NCI-H2029 (cell line): ENCODE measurements at regions not wholly inside any gene's neighbourhood (a gene's known extent, or its start where the extent isn't known, plus 50 kb on each side); places are given as distances from the start of the nearest gene placed in this dataset.
"Not testable (repeated sequence)": the region's sequence is repeated elsewhere in the genome, so short reads cannot be mapped to it uniquely, and the experiment has no call there.

ENCODE experiments used
- DNase-seq: peaks from one replicate; lab custom pipeline; 2025; lab: John Stamatoyannopoulos, UW

DNA sequence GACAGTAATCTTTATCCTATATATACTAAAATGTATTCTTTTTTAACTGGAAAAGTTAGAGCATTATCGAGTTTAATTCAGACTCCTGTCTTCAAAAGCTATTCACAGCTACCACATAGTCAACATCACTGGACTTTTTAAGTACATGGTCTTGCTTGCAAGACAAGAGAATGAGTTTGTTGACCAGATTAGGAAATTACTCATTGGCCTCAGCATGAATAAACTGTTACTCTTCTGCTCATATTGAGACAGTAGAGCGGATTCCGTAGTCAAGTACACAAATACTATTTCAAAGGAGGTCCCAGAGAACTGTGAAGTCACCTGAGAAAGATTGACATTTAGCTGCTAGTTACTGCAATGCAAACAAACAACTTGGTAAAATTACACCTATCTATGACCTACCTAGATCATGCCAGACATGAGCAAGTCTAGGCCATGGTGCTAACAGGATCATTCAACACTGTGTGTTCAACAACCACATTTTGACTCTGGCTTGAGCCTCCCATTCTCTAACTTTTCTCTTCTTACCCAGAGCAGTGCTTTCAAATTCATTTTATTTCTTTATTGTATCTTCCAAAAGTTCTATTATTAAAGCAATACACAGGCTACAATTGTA lies 280.9 kb downstream of the NEBL start:
- no peak for DNase-seq

DNA sequence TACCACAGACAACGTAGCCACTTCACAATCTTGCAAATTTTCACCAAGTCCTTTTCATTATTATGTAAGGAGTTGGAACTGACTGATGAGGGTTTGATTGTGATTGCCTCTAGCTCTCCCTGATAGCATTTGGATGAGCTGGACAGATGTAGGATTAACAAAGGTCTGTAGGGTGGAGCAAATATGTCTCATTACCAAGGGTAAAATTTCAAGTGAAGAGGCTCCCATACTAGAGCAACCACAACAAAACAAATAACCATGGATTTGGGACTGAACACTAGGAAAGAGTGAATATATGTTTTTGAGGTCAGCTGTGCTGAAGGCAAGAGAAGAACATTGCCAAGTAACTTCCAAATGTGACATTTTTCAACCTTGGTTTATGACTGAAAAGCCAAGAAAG lies 281.7 kb downstream of the NEBL start:
- no peak for DNase-seq

DNA sequence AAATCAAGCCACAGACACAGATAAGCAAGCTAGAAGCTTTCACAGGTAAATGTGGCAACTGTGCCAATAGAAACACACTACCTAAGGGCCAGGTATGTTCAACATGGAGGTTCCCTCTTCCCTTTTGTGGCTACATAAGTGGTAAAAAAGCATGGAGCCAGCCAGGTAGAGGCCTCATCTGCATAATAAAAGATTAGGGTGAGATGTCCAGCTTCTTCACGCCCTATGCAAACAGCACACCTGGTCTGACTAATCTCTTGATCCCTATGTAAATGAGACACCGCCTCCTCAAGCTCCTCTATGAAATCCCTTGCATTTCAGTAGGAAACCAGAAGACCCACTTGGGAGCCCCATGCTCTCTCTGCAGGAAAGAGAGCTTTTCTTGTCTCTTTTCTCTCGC lies 282.2 kb downstream of the NEBL start:
- no peak for DNase-seq

DNA sequence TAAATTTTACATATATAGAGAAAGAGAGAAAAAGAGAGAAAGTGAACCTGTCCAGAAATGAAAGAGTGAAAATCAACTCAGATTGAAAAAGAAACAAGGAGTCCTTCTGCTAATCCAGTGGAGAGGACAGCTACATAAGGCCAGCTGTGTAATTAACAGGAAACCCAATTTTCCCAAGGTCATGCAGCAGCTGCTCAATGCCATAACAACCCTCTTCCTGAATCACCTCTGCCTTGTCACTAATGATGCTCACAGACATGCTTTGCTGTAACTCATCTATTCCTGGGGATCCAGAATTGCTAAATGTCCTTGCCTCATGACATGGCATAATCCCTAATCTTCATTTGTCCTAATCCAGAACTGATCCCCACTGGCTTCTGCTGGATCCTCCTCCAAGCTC lies 288.6 kb downstream of the NEBL start:
- DNase-seq, result no peak

DNA sequence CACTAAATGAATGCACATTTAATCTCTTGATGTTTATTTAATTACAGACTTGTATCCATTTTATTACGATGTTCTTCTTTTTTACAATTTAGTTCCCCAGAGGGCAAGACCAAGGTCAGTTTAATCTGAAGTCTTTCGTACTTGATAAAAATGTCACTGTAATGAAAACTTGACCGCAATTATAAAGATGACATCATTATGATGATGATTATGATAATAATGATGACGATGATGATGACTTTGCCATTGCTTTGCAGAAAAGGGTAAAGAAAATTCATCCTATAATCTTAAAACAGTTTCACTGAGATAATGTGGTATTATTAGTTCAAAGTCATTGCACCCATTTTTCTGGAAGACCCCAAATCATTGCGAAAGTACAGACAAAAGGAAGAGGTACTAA lies 290.1 kb downstream of the NEBL start:
- DNase-seq, result no peak

DNA sequence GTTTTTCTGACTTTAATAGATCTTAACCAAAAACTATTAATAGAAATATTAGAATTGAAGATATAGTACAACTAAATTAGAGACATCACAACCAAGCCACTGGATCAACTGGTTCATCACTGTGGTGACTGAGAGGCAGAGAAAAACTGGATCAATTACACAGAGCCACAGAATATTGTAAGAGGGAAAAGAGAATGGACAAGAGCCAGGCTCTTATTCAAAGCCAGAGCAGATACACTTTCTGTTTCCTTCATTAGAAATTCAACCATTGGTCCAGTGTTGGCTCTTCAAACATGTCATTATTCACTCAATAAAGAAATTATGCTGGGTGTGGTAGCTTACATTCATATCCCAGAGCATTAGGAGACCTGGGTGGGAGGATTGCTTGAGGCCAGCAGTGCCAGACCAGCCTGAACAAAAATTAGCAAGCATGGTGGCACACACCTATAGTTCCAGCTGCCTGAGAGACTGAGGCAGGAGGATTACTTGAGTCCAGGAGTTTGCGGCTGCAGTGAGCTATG lies 295.1 kb downstream of the NEBL start:
- no peak for DNase-seq

DNA sequence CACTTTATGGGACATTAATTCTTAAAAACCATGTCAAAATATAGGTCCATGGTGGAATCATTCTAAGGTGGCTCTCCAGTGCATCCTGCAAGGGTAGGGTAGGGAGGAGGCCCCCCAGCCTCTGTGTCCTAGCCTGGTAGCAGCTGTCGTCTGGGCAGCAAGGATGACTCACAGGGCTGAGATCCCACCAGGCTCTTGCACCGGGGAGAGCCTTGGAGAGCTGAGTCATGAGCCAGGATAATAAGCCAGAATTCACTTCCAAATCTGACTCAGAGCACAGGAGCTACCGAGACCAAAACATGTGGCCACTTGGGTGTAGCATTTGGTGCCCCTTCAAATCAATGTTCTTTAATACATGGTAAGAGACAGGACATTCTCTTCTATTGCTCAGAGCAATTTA lies 298.5 kb downstream of the NEBL start:
- no peak for DNase-seq

DNA sequence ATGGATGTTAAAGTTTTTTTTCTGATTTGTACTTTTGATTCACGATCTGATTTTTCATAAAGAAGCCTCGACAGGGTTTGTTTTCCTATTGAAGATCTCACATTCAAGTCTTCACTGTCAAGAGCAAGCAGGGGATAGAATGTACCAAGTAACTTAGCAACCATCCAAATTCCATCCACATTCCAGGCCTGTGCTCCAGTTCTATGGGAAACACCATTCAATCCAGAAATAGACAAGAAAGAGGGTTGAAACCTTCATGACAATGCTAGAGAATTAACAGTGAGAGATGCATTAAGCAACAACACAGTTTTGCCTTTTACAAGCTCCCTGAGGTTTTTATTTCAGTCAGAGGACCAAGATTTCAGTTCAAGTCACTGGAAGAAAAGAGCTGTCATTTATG lies 300.2 kb downstream of the NEBL start:
- DNase-seq, result no peak

DNA sequence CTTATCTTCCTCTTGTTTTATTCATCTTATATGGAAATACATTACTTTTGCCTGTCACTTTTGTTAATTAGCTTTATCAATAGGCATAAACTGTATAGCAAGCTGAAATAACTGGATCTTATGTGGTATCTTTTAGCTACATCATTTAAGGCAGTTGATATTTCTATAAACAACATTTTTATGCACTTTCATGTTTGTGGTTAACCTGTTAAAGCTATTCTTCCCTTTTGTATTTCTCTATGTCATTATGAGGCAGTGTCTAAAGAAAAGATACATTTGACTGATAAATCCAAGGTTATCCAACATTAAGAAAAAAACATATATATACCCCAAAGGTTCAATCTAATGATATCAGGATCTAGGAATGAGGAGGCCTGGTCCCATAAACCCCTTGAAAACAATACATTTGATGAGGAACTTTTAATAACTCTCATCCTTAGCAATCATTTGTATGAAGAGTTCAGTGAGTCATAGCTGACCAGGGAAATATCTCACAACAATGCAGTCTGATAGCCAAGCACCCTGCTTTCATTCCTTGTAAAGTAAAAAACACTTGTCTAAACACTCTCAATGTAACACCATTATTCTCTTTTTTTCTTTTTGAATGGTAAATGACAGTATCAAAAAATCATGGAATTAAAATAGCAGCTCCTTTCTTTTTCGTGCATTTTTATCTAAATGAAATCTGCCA lies 300.9 kb downstream of the NEBL start:
- DNase-seq, result no peak

DNA sequence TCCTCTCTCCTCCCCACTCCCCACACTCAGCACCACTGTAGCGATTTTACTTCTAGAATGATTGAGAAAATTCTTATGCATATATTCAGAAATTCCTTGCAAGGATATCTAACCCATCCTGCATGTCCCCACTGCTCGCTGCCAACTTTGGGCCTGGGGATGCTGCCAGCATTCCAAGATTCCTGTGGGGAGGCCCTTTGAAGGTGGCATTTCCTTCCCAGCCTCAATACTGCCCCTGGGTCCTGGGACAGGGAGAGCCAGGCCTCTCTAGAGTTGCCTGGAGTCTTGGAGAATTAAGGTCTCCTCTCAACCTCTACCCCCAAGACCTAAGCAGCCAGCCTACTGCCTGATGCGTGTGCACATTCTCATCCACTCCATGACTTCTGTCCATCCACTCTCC lies 303.5 kb downstream of the NEBL start:
- no peak for DNase-seq

DNA sequence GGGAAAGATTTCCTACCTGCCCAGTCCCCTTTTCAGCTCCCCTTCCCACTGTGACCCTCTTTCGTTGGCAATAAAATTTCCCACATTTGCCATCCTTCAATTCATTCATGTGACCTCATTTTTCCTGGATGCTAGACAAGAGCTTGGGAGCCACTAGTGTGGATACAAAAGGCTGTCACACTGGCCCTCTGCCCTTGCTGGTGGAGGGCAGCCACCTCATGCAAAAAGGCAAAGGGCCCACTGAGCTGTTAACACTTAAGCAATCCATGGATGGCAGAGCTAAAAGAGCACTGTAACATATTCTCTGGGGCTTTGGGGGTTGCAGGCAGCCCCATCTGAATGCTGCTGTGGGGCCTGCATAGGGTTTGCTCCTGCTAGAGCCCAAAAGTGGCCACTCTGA lies 315.1 kb downstream of the NEBL start:
- DNase-seq, result no peak

DNA sequence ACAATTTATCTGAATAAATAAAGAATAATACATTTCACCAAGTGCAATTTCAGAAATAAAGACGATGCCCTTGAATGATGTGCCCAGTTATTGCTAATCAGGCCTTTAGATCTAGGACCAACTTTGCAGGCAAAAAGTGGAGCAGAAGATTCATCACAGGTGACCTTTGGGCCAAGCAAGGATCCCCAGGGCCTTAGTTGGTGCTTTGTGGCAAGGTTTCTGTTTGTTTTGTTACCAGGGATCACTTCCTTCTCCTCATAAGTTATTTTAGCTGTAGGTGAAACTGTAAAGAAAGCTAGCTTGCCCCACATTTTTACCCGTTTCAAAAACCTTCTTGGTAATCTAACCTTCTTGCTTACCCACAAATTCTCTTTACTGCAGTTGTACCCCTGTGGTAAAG lies 323.2 kb downstream of the NEBL start:
- no peak for DNase-seq

DNA sequence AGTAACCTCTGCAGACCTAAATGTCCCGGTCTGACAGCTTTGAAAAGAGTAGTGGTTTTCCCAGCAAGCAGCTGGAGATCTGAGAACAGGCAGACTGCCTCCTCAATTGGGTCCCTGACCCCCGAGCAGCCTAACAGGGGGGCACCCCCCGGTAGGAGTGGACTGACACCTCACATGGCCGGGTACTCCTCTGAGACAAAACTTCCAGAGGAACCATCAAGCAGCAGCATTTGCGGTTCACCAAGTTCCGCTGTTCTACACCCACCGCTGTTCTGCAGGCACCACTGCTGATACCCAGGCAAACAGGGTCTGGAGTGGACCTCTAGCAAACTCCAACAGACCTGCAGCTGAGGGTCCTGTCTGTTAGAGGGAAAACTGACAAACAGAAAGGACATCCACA lies 341.1 kb downstream of the NEBL start:
- DNase-seq, result not testable (repeated sequence)

DNA sequence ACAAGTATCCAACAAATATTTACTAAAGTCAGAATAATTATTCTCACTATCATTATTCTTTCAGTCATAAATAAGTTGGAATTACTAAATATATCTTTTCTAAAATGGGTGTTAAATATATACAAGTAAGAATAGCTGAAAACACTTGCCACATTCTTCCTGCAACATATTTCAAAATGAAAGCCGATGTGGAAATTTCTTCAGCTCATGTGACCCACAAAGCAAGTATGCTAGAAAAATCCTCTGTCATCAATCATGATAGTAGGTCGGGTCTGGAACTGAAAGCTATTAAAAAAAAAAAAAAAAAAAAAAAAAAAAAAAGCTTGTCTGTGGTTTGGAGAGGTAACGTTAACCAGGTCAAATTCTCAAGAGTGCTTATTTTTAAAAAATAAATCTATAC lies 344.7 kb downstream of the NEBL start:
- no peak for DNase-seq

DNA sequence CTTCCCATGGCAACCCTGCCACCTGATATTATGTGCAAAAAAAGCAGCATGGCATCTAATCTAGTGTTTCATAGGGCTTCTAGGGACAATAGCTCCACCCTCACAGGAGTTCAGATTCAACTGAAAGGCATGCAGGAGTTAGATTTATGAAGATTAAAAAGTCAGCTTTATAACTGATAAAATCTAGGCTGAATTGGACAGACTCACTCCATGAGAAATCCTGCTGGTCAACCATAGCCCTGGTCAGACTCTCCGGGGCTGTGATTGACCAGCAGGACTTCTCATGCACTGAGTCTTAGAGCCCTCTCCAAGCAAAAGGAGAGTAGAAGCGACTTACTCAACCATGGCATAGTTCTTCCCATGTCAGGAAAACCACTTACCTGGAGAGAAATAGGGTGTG lies 345.4 kb downstream of the NEBL start:
- no peak for DNase-seq

DNA sequence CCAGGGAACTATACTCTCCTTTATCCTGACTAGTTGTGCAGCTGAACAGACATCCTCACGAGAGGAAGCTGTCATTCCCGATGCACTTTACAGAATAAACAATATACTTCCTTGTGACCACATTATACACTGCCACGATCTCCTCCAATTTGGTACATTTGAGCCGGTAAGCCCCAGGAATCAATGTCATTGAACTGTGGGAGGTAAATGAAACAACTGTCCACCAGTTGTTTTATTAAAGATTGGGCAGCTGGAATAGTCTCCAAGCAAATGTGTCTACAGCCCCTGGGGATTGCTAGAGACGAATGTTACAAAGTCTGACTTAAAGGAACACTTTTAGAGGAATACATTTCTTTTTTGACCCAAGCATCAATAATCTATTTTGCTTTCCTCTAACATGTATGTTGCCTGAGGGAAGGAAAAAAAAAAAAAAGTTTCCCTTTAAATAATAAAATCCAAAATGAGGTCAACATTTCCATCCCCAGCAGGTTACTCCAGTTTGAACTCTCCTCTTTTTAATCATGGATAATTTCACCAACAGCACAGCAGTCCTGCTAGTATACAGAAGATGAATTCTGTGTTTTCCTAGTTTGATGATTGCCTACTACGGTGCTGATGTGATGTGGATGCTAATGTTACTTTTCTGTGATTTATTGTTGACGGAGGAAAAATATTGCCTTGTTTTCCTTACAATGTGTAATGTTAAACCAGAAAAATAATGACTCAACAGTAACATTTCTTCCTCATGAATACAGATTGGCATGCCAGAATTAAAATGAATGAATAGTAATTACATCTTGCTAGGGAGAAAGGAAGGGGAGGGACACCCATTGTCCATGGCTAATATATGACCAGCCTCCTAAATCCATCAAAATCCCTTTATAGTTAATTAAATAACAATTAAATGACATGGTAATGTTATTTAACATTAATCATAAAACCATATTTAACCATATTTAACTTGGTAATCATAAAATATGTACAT lies 360.9 kb downstream of the NEBL start:
- no peak for DNase-seq

DNA sequence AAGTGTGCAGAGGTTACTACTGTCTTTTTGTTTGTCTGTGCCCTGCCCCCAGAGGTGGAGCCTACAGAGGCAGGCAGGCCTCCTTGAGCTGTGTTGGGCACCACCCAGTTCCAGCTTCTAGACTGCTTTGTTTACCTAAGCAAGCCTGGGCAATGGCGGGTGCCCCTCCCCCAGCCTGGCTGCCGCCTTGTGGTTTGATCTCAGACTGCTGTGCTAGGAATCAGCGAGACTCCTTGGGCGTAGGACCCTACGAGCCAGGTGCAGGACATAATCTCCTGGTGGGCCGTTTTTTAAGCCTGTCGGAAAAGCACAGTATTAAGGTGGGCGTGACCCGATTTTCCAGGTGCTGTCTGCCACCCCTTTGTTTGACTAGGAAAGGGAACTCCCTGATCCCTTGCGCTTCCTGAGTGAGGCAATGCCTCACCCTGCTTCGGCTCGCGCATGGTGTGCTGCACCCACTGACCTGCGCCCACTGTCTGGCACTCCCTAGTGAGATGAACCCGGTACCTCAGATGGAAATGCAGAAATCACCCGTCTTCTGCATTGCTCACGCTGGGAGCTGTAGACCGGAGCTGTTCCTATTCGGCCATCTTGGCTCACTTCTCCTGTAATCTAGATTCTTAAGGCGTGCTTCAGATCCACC lies 365.7 kb downstream of the NEBL start:
- not testable (repeated sequence) for DNase-seq

DNA sequence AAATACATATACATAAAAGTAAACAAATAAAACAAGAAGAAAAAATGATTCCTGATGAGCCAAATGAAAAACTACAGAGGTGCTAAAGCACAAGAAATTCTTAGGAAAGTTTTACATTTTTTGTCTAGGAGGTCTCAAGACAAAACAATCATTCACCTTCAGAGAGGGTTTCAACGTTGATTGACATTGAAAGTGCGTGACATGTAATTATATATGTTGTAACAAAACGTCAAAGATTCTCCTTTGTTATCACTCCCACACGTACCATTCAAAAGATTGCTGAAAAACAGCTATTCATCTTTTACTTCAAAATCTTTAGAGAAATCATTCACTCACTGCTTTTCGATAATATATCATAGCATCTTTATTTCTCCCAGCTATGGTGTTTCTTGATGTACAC lies 375.9 kb downstream of the NEBL start:
- no peak for DNase-seq

DNA sequence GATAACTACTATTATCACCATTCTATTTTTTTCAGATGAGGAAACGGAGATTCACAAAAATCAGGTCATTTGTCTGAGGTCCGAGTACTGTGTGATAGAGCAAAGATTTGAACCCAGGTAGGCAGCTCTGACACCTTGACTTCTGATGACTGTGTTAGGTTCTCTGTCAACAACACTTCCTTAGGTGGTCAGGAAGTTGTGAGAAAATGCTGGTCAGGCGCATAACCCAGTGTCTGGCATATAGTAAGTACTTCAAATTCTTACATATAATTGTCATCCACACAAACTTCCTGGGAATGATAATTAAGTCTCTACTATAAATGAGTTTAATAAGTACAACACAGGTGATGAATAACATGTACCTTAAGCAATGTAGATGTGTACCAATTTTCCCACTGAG lies 381.5 kb downstream of the NEBL start:
- no peak for DNase-seq

DNA sequence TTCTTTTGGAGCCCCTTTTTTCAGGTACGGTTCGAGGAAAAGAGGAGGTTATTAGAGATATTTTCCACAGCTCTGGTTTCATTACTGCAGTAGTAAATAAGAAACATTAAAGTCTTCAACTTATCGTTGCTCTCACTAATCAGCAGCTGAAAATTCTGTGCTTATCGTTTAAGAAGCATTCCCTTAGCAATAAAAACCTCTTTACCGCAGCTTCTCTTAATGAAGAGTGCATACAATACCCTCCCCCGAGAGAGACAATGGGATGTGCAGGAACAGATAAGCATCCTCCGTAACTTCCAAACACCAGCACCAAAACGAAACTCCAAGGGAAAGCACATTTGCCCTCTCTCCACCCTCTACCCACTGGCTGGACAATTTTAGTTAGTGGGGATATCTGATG lies 384.5 kb downstream of the NEBL start:
- no peak for DNase-seq

DNA sequence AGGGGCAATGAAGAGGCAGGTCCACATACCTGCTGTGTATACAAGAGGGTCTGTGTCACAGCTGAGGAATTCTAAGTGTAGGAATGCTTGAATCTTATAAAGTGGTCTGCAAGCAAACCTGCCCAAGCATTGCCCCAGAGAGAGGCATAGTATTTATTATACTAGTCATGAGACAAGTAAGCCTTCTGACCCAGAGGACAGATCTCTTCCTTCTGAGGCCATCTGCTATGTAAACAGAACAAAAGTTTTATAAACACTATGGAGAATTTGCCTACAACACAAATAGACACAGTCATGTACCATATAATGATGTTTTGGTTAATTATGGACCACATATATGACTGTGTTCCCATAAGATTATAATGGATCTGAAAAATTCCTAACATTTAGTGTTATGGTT lies 388.2 kb downstream of the NEBL start:
- no peak for DNase-seq

DNA sequence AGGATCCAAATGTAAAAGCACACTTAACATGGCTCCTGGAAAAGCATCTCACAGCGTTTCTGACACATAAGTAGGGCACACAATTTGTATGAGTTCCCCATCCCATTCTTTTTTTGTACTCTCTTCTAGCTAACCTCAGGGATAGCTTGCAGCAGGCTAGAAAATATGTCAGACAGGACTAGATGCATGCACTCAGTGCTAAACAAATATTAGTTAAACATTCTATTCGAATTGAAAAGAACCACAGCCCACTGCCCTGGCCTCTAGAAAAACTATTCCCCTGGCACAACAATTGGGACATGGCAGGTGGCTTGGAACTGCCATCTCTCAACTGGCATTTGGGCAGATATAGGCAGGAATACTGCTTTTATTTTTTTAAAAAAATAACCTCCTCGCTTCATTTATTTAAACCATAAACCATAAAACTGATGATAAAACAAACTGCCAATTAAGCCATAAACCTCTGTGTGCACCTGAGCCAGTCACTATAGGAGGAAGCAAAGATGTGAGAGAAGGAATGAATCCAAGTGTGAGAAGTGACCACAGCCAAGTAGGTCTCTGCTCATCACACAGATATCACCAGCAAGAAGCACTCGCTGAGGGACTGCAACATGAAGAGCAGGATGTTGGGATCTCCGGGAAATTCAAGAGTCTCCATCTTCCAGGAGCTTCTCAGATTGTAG lies 394.1 kb downstream of the NEBL start:
- no peak for DNase-seq
